ENCODE measurements at regions not wholly inside any gene's neighbourhood (a gene's known extent, or its start where the extent isn't known, plus 50 kb on each side); places are given as distances from the start of the nearest gene placed in this dataset.
"Not testable (repeated sequence)": the region's sequence is repeated elsewhere in the genome, so short reads cannot be mapped to it uniquely, and the experiment has no call there.

GRCh38 chr7:142507799-142508198 is 241.5 kb upstream of the PRSS1 start:
- Histone ChIP-seq H3K27me3 (no peaks in the 10 kb centered on the region), H3K4me1 (no peaks in the 10 kb centered on the region), H3K36me3 (no peaks in the 10 kb centered on the region), H3K27ac (no peak overlapping the region), H3K9me3 (no peaks in the 10 kb centered on the region), H3K4me3 (no peak overlapping the region)
- 87 to 92% methylated on average over 4 to 5 of the region's 5 CpGs for WGBS, 2 donors
- no peak for DNase-seq
- no peak for TF ChIP-seq EP300 (IDR thresholded peaks at IDR 0.05)
- TF ChIP-seq POLR2A (IDR thresholded peaks at IDR 0.05), result no peak
- peak in 1 of 2 donors; percentile 27 for ATAC-seq (ENCODE audit: low FRiP score in 2 of 2)

- H3K4me3 ChIP-seq; H3K27me3 ChIP-seq; H3K36me3 ChIP-seq; H3K9me3 ChIP-seq; ATAC-seq (ENCODE audit: low FRiP score in 2 of 2); H3K27ac ChIP-seq; H3K4me1 ChIP-seq: not testable (repeated sequence)
- WGBS, 2 donors, result 92 to 93% methylated on average over 5 of the region's 5 CpGs
- peak in 1 of 2 donors; percentile 29 for DNase-seq
Measured at GRCh38 chr7:142507066-142507465, 242.2 kb upstream of the PRSS1 start.

GRCh38 chr7:142506601-142507000 is 242.7 kb upstream of the PRSS1 start:
- Histone ChIP-seq H3K4me1 (no peaks in the 10 kb centered on the region), H3K36me3 (no peaks in the 10 kb centered on the region), H3K4me3 (no peak overlapping the region), H3K27me3 (no peaks in the 10 kb centered on the region), H3K27ac (no peak overlapping the region), H3K9me3 (no peaks in the 10 kb centered on the region)
- DNase-seq (no peak), ATAC-seq (ENCODE audit: low FRiP score in 2 of 2) (no peak)
- WGBS, 2 donors, result 79 to 86% methylated on average over 3 of the region's 3 CpGs
- TF ChIP-seq POLR2A (IDR thresholded peaks at IDR 0.05), result no peak
- TF ChIP-seq EP300 (IDR thresholded peaks at IDR 0.05), result no peak
- no peak for TF ChIP-seq CTCF (IDR thresholded peaks at IDR 0.05)
- TF ChIP-seq POLR2AphosphoS5 (IDR thresholded peaks at IDR 0.05), result no peak

- not testable (repeated sequence) for H3K27me3 ChIP-seq; H3K9me3 ChIP-seq; H3K36me3 ChIP-seq; H3K27ac ChIP-seq; H3K4me3 ChIP-seq; H3K4me1 ChIP-seq; DNase-seq; ATAC-seq (ENCODE audit: low FRiP score in 2 of 2)
- WGBS, 2 donors, result 60 to 67% methylated on average over 8 of the region's 8 CpGs
Measured at GRCh38 chr7:142503949-142504348, 245.3 kb upstream of the PRSS1 start.

- H3K27ac ChIP-seq, result no peak overlapping the region
- DNase-seq (no peak), ATAC-seq (ENCODE audit: low FRiP score in 2 of 2) (no peak)
- WGBS, 2 donors, result 76 to 85% methylated on average over 6 of the region's 6 CpGs
- no peaks in the 10 kb centered on the region for H3K27me3 ChIP-seq
- no peak for TF ChIP-seq POLR2AphosphoS5 (IDR thresholded peaks at IDR 0.05)
- TF ChIP-seq POLR2A (IDR thresholded peaks at IDR 0.05), result no peak
- TF ChIP-seq CTCF (IDR thresholded peaks at IDR 0.05), result no peak
- TF ChIP-seq EP300 (IDR thresholded peaks at IDR 0.05), result no peak
- H3K4me3 ChIP-seq, result no peak overlapping the region
- H3K4me1 ChIP-seq, result no peaks in the 10 kb centered on the region
- no peaks in the 10 kb centered on the region for H3K36me3 ChIP-seq
- no peaks in the 10 kb centered on the region for H3K9me3 ChIP-seq
Measured at GRCh38 chr7:142503036-142503435, 245.2 kb upstream of the PRSS58 start.

GRCh38 chr7:142501434-142501833 is 243.6 kb upstream of the PRSS58 start:
- Histone ChIP-seq H3K4me3 (no peak overlapping the region), H3K27me3 (no peaks in the 10 kb centered on the region), H3K9me3 (no peaks in the 10 kb centered on the region), H3K4me1 (peaks cover 0 to 4% (median 2%) of the 10 kb centered on the region in 4 donors), H3K36me3 (no peaks in the 10 kb centered on the region), H3K27ac (no peak overlapping the region)
- TF ChIP-seq EP300 (IDR thresholded peaks at IDR 0.05) (no peak), POLR2AphosphoS5 (IDR thresholded peaks at IDR 0.05) (no peak), CTCF (IDR thresholded peaks at IDR 0.05) (no peak), POLR2A (IDR thresholded peaks at IDR 0.05) (no peak)
- WGBS, 2 donors, result 50 to 61% methylated on average over 1 of the region's 1 CpG
- no peak for DNase-seq
- ATAC-seq (ENCODE audit: low FRiP score in 2 of 2), result no peak

All from upper lobe of left lung (tissue), 6 donors.